GM18858 (cell line): ENCODE measurements at regions not wholly inside any gene's neighbourhood (a gene's known extent, or its start where the extent isn't known, plus 50 kb on each side); places are given as distances from the start of the nearest gene placed in this dataset.
"Not testable (repeated sequence)": the region's sequence is repeated elsewhere in the genome, so short reads cannot be mapped to it uniquely, and the experiment has no call there.

Experiments
- ATAC-seq: cut with Tn5 transposase; IDR thresholded peaks from one replicate; pipeline ENCODE4 v1.9.1; 2021; ENCODE audit not compliant: unreplicated experiment

DNA sequence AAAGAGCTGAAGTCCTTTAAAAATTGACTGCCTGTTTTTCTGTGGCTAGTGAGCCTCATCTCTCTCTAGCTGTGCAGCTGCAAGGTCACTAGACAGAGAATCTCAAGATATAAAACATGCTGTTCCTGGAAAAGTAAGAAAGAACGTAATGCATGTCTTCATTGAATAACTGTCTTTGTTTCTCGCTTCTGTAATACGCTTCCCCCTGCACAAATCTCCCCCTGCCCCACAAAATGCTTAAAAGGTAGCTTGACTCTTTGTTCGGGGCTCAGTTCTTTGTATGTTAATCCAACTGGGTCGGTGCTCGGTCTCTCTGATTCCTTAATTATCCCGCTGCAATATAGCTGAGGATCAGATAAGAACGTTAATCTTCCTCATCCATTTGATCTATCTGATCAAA, 1495.9 kb upstream of the DDX18 start:
- ATAC-seq: not testable (repeated sequence)

DNA sequence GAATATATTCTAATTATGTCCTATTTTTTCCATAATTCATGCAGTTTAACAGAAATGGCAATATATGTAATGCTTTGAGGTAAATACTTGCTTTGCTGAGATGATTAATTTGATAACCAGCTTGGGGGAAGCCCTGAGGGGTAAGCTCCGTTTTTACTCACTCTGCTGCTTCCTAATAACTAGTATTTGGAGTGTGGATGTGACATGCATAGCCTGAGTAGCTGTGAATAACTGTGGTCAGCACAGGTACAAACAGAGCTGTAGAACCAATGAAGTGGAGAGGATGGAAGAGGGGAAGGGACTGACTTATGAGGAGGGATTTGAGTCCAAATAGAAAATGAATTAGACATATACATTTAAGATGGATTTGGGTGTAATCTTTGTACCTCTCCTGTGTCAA, 1495.5 kb upstream of the DDX18 start:
- no peak for ATAC-seq

GRCh38 chr2:116319935-116320334, 1494.6 kb upstream of the DDX18 start:
- no peak for ATAC-seq

GRCh38 chr2:116329280-116329679, 1485.2 kb upstream of the DDX18 start:
- ATAC-seq: no peak

- ATAC-seq: no peak
Observed at GRCh38 chr2:116340690-116341089, 1473.8 kb upstream of the DDX18 start.

DNA sequence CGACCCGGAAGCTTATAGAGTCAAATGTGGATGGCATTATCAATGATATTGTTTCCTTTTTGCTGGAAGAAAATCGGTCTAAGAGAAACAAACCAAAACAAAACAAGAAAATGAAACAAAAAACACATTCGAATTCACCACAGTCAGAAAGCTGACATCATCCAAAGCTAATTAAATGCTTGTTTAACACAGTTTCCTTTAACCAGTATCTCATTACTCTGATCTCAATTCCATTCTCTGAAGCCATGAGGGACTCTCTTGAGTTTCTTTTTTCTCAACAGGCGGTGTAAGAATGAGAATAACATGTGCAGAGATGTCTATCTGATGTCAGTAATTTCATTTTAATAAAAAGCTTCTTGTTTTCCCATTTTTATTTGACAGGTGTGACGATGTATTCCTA, 1448.3 kb upstream of the DDX18 start:
- no peak for ATAC-seq

- ATAC-seq: no peak
Observed at GRCh38 chr2:116378786-116379185, 1435.7 kb upstream of the DDX18 start.

DNA sequence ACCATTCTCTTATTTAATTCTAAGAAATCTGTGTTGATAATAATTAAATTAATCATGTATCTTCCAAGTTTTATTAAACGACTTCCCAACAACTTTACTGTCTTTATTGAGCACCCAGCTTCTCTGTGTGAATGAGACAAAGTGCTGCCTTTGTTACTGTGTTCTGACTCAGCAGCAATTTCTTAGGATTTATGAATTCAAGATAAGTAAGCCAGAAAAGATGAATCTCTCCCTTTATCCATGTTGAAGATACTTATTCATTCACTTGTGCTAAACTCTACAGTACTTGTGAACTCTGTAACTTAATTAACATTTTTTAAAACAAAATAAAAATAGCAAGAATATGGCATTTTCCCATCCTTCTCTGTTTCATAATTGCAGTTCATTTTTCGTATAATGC, 1403.3 kb upstream of the DDX18 start:
- no peak for ATAC-seq

- no peak for ATAC-seq
Observed at GRCh38 chr2:116413659-116414058, 1400.8 kb upstream of the DDX18 start.

- ATAC-seq: no peak
Observed at GRCh38 chr2:116416731-116417377, 1397.6 kb upstream of the DDX18 start.

GRCh38 chr2:116435648-116436047, 1378.8 kb upstream of the DDX18 start:
- ATAC-seq: no peak

GRCh38 chr2:116440104-116440653, 1374.3 kb upstream of the DDX18 start:
- no peak for ATAC-seq

DNA sequence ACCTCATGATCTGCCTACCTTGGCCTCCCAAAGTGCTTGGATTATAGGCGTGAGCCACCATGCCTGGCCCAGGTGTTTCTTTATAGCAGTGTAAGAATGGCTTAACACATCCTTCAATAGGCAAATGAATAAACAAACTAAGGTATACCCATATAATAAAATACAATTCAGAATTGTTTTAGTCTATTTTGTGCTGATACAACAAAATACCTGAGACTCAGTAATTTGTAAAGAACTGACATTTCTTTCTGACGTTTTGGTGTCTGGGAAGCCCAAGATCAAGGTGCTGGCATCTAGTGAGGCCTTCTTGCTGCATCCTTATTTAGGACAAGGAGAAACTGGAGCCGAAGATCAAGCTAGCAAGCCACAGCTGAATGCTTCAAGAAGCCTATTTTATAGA, 1372.1 kb upstream of the DDX18 start:
- no peak for ATAC-seq

DNA sequence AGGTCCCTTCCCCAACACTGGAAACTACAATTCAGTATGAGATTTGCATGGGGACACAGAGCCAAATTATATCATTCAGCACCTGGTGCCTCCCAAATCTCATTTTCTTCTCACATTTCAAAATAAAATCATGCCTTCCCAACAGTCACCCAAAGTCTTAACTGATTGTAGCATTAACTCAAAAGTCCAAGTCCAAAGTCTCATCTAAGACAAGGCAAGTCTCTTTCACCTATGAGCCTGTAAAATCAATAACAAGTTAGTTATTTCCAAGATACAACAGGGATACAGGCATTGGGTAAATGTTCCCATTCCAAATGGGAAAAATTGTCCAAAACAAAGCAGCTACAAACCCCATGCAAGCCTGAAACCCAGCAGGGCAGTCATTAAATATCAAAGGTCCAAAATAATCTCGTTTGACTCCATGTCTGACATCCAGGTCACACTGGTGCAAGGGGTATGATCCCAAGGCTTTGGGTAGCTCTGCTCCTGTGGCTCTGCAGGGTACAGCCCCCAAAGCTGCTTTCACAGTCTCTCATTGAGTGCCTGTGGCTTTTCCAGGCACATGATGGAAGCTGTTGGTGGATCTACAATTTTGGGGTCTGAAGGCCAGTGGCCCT, 1370.1 kb upstream of the DDX18 start:
- ATAC-seq: no peak

DNA sequence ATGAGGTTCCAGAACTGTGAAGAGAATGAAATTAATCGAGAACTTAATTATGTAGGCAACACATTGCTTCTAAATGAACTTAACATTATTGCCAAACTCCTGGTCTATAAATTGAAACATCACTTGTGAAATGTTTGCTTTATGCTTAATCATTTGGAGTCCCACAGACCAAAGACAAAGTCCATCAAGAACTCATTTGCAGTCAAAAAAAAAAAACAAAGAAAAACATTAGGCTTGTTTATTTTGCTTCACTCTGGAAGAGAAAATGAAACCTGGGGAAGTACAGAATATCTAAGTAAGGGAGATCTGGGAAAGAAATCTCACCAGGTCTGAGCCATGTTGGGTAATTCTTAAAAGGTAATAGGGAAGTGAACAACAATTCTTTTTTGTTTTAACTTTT, 1363.5 kb upstream of the DDX18 start:
- ATAC-seq: no peak

DNA sequence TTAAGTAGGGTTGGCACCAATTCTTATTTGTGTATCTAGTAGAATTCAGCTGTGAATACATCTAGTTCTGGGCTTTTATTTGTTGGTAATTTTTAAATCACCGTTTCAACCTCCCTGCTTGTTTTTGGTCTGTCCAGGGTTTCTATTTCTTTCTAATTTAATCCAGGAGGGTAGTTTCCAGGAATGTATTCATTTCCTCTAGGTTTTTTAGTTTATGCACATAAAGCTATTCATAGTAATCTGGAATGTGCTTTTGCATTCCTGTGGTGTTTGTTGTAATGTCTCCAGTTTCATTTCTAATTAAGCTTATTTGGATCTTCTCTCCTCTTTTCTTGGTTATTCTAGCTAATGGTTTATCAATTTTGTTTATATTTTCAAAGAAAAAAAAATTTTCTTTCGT, 1361.8 kb upstream of the DDX18 start:
- ATAC-seq: no peak

GRCh38 chr2:116456429-116456828, 1358.1 kb upstream of the DDX18 start:
- no peak for ATAC-seq

GRCh38 chr2:116467243-116467642, 1347.2 kb upstream of the DDX18 start:
- no peak for ATAC-seq

- no peak for ATAC-seq
Observed at GRCh38 chr2:116477229-116477628, 1337.3 kb upstream of the DDX18 start.

GRCh38 chr2:116487336-116487735, 1327.2 kb upstream of the DDX18 start:
- no peak for ATAC-seq

DNA sequence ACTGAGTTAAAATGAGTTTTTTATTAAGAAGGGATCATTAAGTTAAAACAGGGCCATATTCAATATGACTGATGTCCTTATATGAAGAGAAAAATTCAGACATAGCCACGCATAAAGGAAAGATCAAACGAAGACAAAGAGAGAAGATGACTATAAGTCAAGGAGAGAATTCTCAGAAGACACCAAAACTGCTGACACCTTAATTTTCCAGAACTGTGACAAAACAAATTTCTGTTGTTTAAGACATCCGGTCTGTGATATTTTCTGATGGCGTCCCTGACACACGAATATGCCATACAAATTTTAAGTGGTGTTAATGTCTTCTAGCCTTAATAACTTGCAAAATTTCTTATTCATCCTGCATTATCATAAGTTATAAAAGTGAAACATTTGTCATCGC, 1325.2 kb upstream of the DDX18 start:
- ATAC-seq: no peak

- ATAC-seq: no peak
Observed at GRCh38 chr2:116489944-116490343, 1324.5 kb upstream of the DDX18 start.
